DND-41 (cell line): ENCODE measurements at regions not wholly inside any gene's neighbourhood (a gene's known extent, or its start where the extent isn't known, plus 50 kb on each side); places are given as distances from the start of the nearest gene placed in this dataset.

Experiments
- EZH2 ChIP-seq: IDR thresholded peaks from 3 replicates; pipeline ENCODE4 v1.6.1; 2012; ENCODE audit warnings: borderline replicate concordance, low read depth, mild to moderate bottlenecking, moderate library complexity, low read length, inconsistent platforms; ENCODE audit not compliant: severe bottlenecking
- TF ChIP-seq, protein P1 (sequence below): IDR thresholded peaks from 2 replicates; pipeline ENCODE4 v1.5.1; 2012; ENCODE audit warnings: borderline replicate concordance, low read length, moderate library complexity, mild to moderate bottlenecking; ENCODE audit not compliant: poor library complexity, severe bottlenecking; ENCODE audit errors: extremely low read depth

DNA sequence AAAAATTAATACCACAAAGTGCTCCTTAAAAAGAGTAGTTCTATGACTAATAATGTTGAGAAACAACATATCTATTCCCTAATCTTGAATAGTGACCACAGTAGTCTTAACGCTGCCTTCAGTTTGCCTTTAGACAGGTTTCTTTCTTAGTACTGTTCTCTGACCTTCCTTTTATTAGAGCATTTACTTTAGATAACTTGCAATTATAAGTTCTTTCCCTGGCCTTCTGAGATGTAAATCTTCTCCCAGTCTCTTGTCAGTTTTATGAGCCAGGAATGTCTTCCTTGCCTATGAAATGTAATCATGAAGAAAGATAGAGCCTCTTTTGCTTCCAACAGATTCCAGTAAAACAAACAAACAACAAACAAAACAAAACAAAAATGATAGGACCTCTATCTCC is 1119.8 kb upstream of the LRRTM3 start:
- TF ChIP-seq, protein P1, sequence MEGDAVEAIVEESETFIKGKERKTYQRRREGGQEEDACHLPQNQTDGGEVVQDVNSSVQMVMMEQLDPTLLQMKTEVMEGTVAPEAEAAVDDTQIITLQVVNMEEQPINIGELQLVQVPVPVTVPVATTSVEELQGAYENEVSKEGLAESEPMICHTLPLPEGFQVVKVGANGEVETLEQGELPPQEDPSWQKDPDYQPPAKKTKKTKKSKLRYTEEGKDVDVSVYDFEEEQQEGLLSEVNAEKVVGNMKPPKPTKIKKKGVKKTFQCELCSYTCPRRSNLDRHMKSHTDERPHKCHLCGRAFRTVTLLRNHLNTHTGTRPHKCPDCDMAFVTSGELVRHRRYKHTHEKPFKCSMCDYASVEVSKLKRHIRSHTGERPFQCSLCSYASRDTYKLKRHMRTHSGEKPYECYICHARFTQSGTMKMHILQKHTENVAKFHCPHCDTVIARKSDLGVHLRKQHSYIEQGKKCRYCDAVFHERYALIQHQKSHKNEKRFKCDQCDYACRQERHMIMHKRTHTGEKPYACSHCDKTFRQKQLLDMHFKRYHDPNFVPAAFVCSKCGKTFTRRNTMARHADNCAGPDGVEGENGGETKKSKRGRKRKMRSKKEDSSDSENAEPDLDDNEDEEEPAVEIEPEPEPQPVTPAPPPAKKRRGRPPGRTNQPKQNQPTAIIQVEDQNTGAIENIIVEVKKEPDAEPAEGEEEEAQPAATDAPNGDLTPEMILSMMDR: no peak
- no peak for TF ChIP-seq EZH2
